GM12878 (cell line): ENCODE measurements at regions not wholly inside any gene's neighbourhood (a gene's known extent, or its start where the extent isn't known, plus 50 kb on each side); places are given as distances from the start of the nearest gene placed in this dataset.

Source experiments
- ATAC-seq: fragments of 200-7000 bp; cut with Tn5 transposase; 3 replicates; pipeline ENCODE4 v1.9.1; 2020; ENCODE audit warnings: mild to moderate bottlenecking, moderate library complexity
- BruUV-seq: library from RNA; stranded (reverse); fragments of 400-500 nt; replicated peaks from 2 replicates; lab custom pipeline; 2021; lab: Mats Ljungman, UMichigan
- CTCF ChIA-PET: fragments of 300-600 bp; sonication (Branson Sonifier 250); formaldehyde crosslinking; extraction: SDS; loops from one replicate; lab custom pipeline; 2021; ENCODE audit warnings: inconsistent platforms; lab: Yijun Ruan, JAX
- POLR2A ChIA-PET: fragments of 350-600 bp; formaldehyde crosslinking; extraction: SDS; loops from one replicate; lab custom pipeline; 2021; ENCODE audit warnings: inconsistent platforms; lab: Charles Lee
- RAD21 ChIA-PET: fragments of 300-600 bp; sonication (Branson Sonifier 250); formaldehyde crosslinking; loops from one replicate; lab custom pipeline; 2023; ENCODE audit warnings: antibody characterized with exemption; ENCODE audit not compliant: unreplicated experiment; lab: Charles Lee
- SMC1A ChIA-PET: fragments of 300-600 bp; sonication (Branson Sonifier 250); formaldehyde crosslinking; loops from one replicate; lab custom pipeline; 2023; ENCODE audit not compliant: unreplicated experiment, uncharacterized antibody; lab: Charles Lee
- DNase-seq: peaks from one replicate; pipeline ENCODE4 v3.0.0-alpha.2; 2011; ENCODE audit warnings: low read depth, low spot score
- FAIRE-seq: peaks from 3 replicates; lab custom pipeline; 2011; peaks lifted over from hg19 to GRCh38; lab: Jason Lieb, UNC
- H2AFZ ChIP-seq: 2 replicates; pipeline ENCODE4 v1.6.0; 2011; ENCODE audit warnings: low read depth, low read length, control low read depth; ENCODE audit not compliant: control insufficient read depth
- H3K27ac ChIP-seq: 2 replicates; pipeline ENCODE4 v1.5.1; 2011; ENCODE audit warnings: control low read depth; ENCODE audit not compliant: control insufficient read depth, insufficient read depth
- H3K27me3 ChIP-seq, 2 experiments: replicated peaks in 1 of 2; 2 replicates each; pipeline versions ENCODE4 v1.6.0 to v1.6.1; 2011; ENCODE audit warnings: low read length in 1 of 2; ENCODE audit not compliant: control insufficient read depth in 2 of 2, insufficient read depth in 2 of 2
- H3K36me3 ChIP-seq, 2 experiments: 2 replicates each; pipeline ENCODE4 v1.5.1; 2011; ENCODE audit warnings: low read length in 1 of 2; ENCODE audit not compliant: control insufficient read depth in 2 of 2, insufficient read depth in 2 of 2
- H3K4me1 ChIP-seq: 2 replicates; pipeline ENCODE4 v1.6.1; 2011; ENCODE audit warnings: mild to moderate bottlenecking, low read length, moderate library complexity, mixed read lengths; ENCODE audit not compliant: control insufficient read depth, insufficient read depth
- H3K4me2 ChIP-seq: 2 replicates; pipeline ENCODE4 v1.6.0; 2011; ENCODE audit warnings: control low read depth; ENCODE audit not compliant: control insufficient read depth, insufficient read depth
- H3K4me3 ChIP-seq: fragments of 200-600 bp; sonication (generic); 2 replicates; pipeline ENCODE4 v1.5.1; 2016
- H3K79me2 ChIP-seq: 2 replicates; pipeline ENCODE4 v1.6.0; 2011; ENCODE audit warnings: low read length; ENCODE audit not compliant: control insufficient read depth, insufficient read depth
- H3K9ac ChIP-seq: 2 replicates; pipeline ENCODE4 v1.8.0; 2011; ENCODE audit warnings: low read length, control low read depth, mixed read lengths; ENCODE audit not compliant: control insufficient read depth, insufficient read depth
- H3K9me3 ChIP-seq: replicated peaks from 3 replicates; pipeline ENCODE4 v1.5.1; 2011; ENCODE audit warnings: mild to moderate bottlenecking, low read length; ENCODE audit not compliant: control insufficient read depth, insufficient read depth
- H4K20me1 ChIP-seq: 2 replicates; pipeline ENCODE4 v1.6.0; 2011; ENCODE audit not compliant: control insufficient read depth, insufficient read depth
- ATF7 ChIP-seq: fragments of 450-650 bp; IDR thresholded peaks from 2 replicates; pipeline ENCODE4 v1.6.1; 2016; ENCODE audit warnings: low read depth, mild to moderate bottlenecking
- BCL3 ChIP-seq: IDR thresholded peaks from 2 replicates; pipeline ENCODE4 v1.6.1; 2011; ENCODE audit warnings: borderline replicate concordance, low read depth, mild to moderate bottlenecking, moderate library complexity, low read length; ENCODE audit not compliant: insufficient read depth, poor library complexity, severe bottlenecking
- FOS ChIP-seq: IDR thresholded peaks from 3 replicates; pipeline ENCODE4 v1.6.1; 2011; ENCODE audit warnings: borderline replicate concordance; ENCODE audit not compliant: insufficient read length; ENCODE audit errors: extremely low read depth
- FOXK2 ChIP-seq: fragments of 450-650 bp; IDR thresholded peaks from 2 replicates; pipeline ENCODE4 v1.6.1; 2017; ENCODE audit warnings: mild to moderate bottlenecking, moderate library complexity
- HDGF ChIP-seq: fragments of 450-650 bp; IDR thresholded peaks from 2 replicates; pipeline ENCODE4 v1.6.1; 2016; ENCODE audit warnings: antibody characterized with exemption
- IKZF1 ChIP-seq: fragments of 450-650 bp; conservative IDR thresholded peaks from 2 replicates; pipeline ENCODE4 v1.6.1; 2017; ENCODE audit warnings: antibody characterized with exemption, mild to moderate bottlenecking
- MTA3 ChIP-seq: IDR thresholded peaks from 2 replicates; pipeline ENCODE4 v1.6.1; 2012; ENCODE audit warnings: low read length, inconsistent platforms, borderline replicate concordance
- NFYB ChIP-seq: IDR thresholded peaks from 2 replicates; pipeline ENCODE4 v1.6.1; 2011; ENCODE audit warnings: low read depth, mild to moderate bottlenecking, low read length, improper control_type of control experiment, moderate library complexity; ENCODE audit not compliant: insufficient read depth
- SMAD1 ChIP-seq: fragments of 450-650 bp; IDR thresholded peaks from 2 replicates; pipeline ENCODE4 v1.6.1; 2018; ENCODE audit warnings: mild to moderate bottlenecking, low read depth; ENCODE audit not compliant: partially characterized antibody
- TCF3 ChIP-seq: IDR thresholded peaks from 2 replicates; pipeline ENCODE4 v1.6.1; 2012; ENCODE audit warnings: low read depth, mild to moderate bottlenecking, low read length, borderline replicate concordance; ENCODE audit not compliant: insufficient read depth
- YY1 ChIP-seq: IDR thresholded peaks from 2 replicates; pipeline ENCODE4 v1.6.1; 2011; ENCODE audit warnings: low read depth, mild to moderate bottlenecking, low read length
- ZNF622 ChIP-seq: fragments of 450-650 bp; IDR thresholded peaks from 2 replicates; pipeline ENCODE4 v1.6.1; 2017; ENCODE audit warnings: mild to moderate bottlenecking, inconsistent platforms
- ZNF687 ChIP-seq: fragments of 450-650 bp; IDR thresholded peaks from 2 replicates; pipeline ENCODE4 v1.6.1; 2017; ENCODE audit warnings: mild to moderate bottlenecking, moderate library complexity
- ZSCAN29 ChIP-seq: fragments of 450-650 bp; IDR thresholded peaks from 2 replicates; pipeline ENCODE4 v1.6.1; 2017; ENCODE audit warnings: mild to moderate bottlenecking, moderate library complexity
- WGBS: methylation state at CpG from one replicate; pipeline ENCODE4 v1.1.6; 2016; ENCODE audit warnings: low lambda C conversion rate; ENCODE audit not compliant: insufficient replicate concordance, insufficient coverage; ENCODE audit errors: missing lambda C conversion rate; 5-methylcytosine and 5-hydroxymethylcytosine counted together
- in situ Hi-C: fragments of 300-500 bp; cut with MboI; formaldehyde crosslinking; loops from 9 replicates; pipeline ENCODE4 v1.14.3; 2018; ENCODE audit warnings: mixed read lengths
- intact Hi-C: fragments of 100-400 bp; cut with micrococcal nuclease; formaldehyde crosslinking; loops from one replicate; pipeline ENCODE4 v1.14.2; 2022; ENCODE audit not compliant: unreplicated experiment
- TF ChIP-seq, protein P1 (sequence below): fragments of 450-650 bp; IDR thresholded peaks from 2 replicates; pipeline ENCODE4 v1.6.1; 2016; ENCODE audit warnings: mild to moderate bottlenecking

GRCh38 chr16:6377956-6378355 is 954.7 kb upstream of the RBFOX1 start:
- SMC1A ChIA-PET: no interaction called here
- ATAC-seq (no peak), FAIRE-seq (no peak)
- Histone ChIP-seq H2AFZ (no peak overlapping the region), H3K4me3 (no peak overlapping the region), H3K9ac (no peak overlapping the region), H3K9me3 (no peaks in the 10 kb centered on the region; the same call in 2 of the 3 replicates), H3K36me3 (no peaks in the 10 kb centered on the region)
- no peak for TF ChIP-seq SMAD1
- TF ChIP-seq ZNF622: no peak
- TF ChIP-seq IKZF1: no peak
- TF ChIP-seq HDGF: no peak
- no peak for TF ChIP-seq YY1
- TF ChIP-seq ZNF687: no peak
- no peak for TF ChIP-seq ZSCAN29
- TF ChIP-seq TCF3: no peak
- TF ChIP-seq MTA3: no peak
- TF ChIP-seq FOS: no peak
- no peak for TF ChIP-seq NFYB
- TF ChIP-seq ATF7: no peak
- TF ChIP-seq, protein P1, sequence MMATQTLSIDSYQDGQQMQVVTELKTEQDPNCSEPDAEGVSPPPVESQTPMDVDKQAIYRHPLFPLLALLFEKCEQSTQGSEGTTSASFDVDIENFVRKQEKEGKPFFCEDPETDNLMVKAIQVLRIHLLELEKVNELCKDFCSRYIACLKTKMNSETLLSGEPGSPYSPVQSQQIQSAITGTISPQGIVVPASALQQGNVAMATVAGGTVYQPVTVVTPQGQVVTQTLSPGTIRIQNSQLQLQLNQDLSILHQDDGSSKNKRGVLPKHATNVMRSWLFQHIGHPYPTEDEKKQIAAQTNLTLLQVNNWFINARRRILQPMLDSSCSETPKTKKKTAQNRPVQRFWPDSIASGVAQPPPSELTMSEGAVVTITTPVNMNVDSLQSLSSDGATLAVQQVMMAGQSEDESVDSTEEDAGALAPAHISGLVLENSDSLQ: no peak
- TF ChIP-seq FOXK2: no peak
- TF ChIP-seq BCL3: no peak
- TF ChIP-seq, all 136 proteins: peak for 0
- H3K79me2 ChIP-seq: no peaks in the 10 kb centered on the region
- H3K27me3 ChIP-seq: no peaks in the 10 kb centered on the region
- 31% methylated on average over 11 of the region's 11 CpGs for WGBS
- in situ Hi-C loops: no loop called here
- H3K4me1 ChIP-seq: no peaks in the 10 kb centered on the region
- no peak overlapping the region for H3K27ac ChIP-seq
- DNase-seq: no peak
- intact Hi-C loops: no loop called here
- ChIA-PET POLR2A (no interaction called here), RAD21 (no interaction called here), CTCF (no interaction called here)
- H4K20me1 ChIP-seq: no peaks in the 10 kb centered on the region
- H3K4me2 ChIP-seq: no peak overlapping the region
- BruUV-seq: no TSS peak
